ENCODE measurements at regions not wholly inside any gene's neighbourhood (a gene's known extent, or its start where the extent isn't known, plus 50 kb on each side); places are given as distances from the start of the nearest gene placed in this dataset.
"Not testable (repeated sequence)": the region's sequence is repeated elsewhere in the genome, so short reads cannot be mapped to it uniquely, and the experiment has no call there.

- Mint-ChIP-seq H3K4me3 (no peak overlapping the region), H3K27ac (no peak overlapping the region), H3K36me3 (ENCODE audit: low read depth) (no peaks in the 10 kb centered on the region), H3K4me1 (ENCODE audit: low read depth) (no peaks in the 10 kb centered on the region), H3K9me3 (peaks cover 30% of the 10 kb centered on the region), H3K27me3 (ENCODE audit: low read depth) (no peaks in the 10 kb centered on the region)
- no peak for DNase-seq (ENCODE audit: low spot score)
Measured at GRCh38 chr5:19241690-19242089, 746.3 kb downstream of the CDH18 start.

GRCh38 chr5:19246191-19246590, 741.8 kb downstream of the CDH18 start:
- not testable (repeated sequence) for H3K27ac Mint-ChIP-seq; DNase-seq (ENCODE audit: low spot score); H3K27me3 Mint-ChIP-seq (ENCODE audit: low read depth); H3K36me3 Mint-ChIP-seq (ENCODE audit: low read depth); H3K4me3 Mint-ChIP-seq; H3K4me1 Mint-ChIP-seq (ENCODE audit: low read depth)
- H3K9me3 Mint-ChIP-seq, result peaks cover 36% of the 10 kb centered on the region

GRCh38 chr5:19247302-19247701, 740.7 kb downstream of the CDH18 start:
- Mint-ChIP-seq H3K27ac (no peak overlapping the region), H3K36me3 (ENCODE audit: low read depth) (no peaks in the 10 kb centered on the region), H3K4me3 (no peak overlapping the region), H3K27me3 (ENCODE audit: low read depth) (no peaks in the 10 kb centered on the region), H3K4me1 (ENCODE audit: low read depth) (no peaks in the 10 kb centered on the region), H3K9me3 (peaks cover 34% of the 10 kb centered on the region)
- DNase-seq (ENCODE audit: low spot score), result no peak

- H3K9me3 Mint-ChIP-seq, result peaks cover 32% of the 10 kb centered on the region
- no peaks in the 10 kb centered on the region for H3K36me3 Mint-ChIP-seq (ENCODE audit: low read depth)
- no peak for DNase-seq (ENCODE audit: low spot score)
- H3K27me3 Mint-ChIP-seq (ENCODE audit: low read depth), result no peaks in the 10 kb centered on the region
- no peaks in the 10 kb centered on the region for H3K4me1 Mint-ChIP-seq (ENCODE audit: low read depth)
- H3K4me3 Mint-ChIP-seq, result no peak overlapping the region
- H3K27ac Mint-ChIP-seq, result no peak overlapping the region
Measured at GRCh38 chr5:19256036-19256435, 732.0 kb downstream of the CDH18 start.

- Mint-ChIP-seq H3K9me3 (peaks cover 37% of the 10 kb centered on the region), H3K36me3 (ENCODE audit: low read depth) (no peaks in the 10 kb centered on the region), H3K27ac (no peak overlapping the region), H3K4me1 (ENCODE audit: low read depth) (no peaks in the 10 kb centered on the region), H3K27me3 (ENCODE audit: low read depth) (no peaks in the 10 kb centered on the region), H3K4me3 (no peak overlapping the region)
- no peak for DNase-seq (ENCODE audit: low spot score)
Measured at GRCh38 chr5:19258686-19259085, 729.3 kb downstream of the CDH18 start.

- DNase-seq (ENCODE audit: low spot score), result no peak
- H3K4me1 Mint-ChIP-seq (ENCODE audit: low read depth), result no peaks in the 10 kb centered on the region
- H3K27ac Mint-ChIP-seq, result no peak overlapping the region
- H3K9me3 Mint-ChIP-seq, result peaks cover 43% of the 10 kb centered on the region
- no peaks in the 10 kb centered on the region for H3K27me3 Mint-ChIP-seq (ENCODE audit: low read depth)
- H3K36me3 Mint-ChIP-seq (ENCODE audit: low read depth), result no peaks in the 10 kb centered on the region
- no peak overlapping the region for H3K4me3 Mint-ChIP-seq
Measured at GRCh38 chr5:19261879-19262278, 726.1 kb downstream of the CDH18 start.

GRCh38 chr5:19264821-19265220, 723.2 kb downstream of the CDH18 start:
- no peak overlapping the region for H3K27ac Mint-ChIP-seq
- H3K9me3 Mint-ChIP-seq, result peaks cover 45% of the 10 kb centered on the region
- no peaks in the 10 kb centered on the region for H3K36me3 Mint-ChIP-seq (ENCODE audit: low read depth)
- no peak for DNase-seq (ENCODE audit: low spot score)
- no peaks in the 10 kb centered on the region for H3K4me1 Mint-ChIP-seq (ENCODE audit: low read depth)
- H3K27me3 Mint-ChIP-seq (ENCODE audit: low read depth), result no peaks in the 10 kb centered on the region
- H3K4me3 Mint-ChIP-seq, result no peak overlapping the region

- H3K4me3 Mint-ChIP-seq, result no peak overlapping the region
- no peaks in the 10 kb centered on the region for H3K27me3 Mint-ChIP-seq (ENCODE audit: low read depth)
- H3K9me3 Mint-ChIP-seq, result peaks cover 41% of the 10 kb centered on the region
- no peak overlapping the region for H3K27ac Mint-ChIP-seq
- H3K36me3 Mint-ChIP-seq (ENCODE audit: low read depth), result no peaks in the 10 kb centered on the region
- DNase-seq (ENCODE audit: low spot score), result no peak
- no peaks in the 10 kb centered on the region for H3K4me1 Mint-ChIP-seq (ENCODE audit: low read depth)
Measured at GRCh38 chr5:19266791-19267190, 721.2 kb downstream of the CDH18 start.

- Mint-ChIP-seq H3K27me3 (ENCODE audit: low read depth) (no peaks in the 10 kb centered on the region), H3K36me3 (ENCODE audit: low read depth) (no peaks in the 10 kb centered on the region), H3K4me3 (no peak overlapping the region), H3K9me3 (peaks cover 41% of the 10 kb centered on the region), H3K4me1 (ENCODE audit: low read depth) (no peaks in the 10 kb centered on the region), H3K27ac (no peak overlapping the region)
- no peak for DNase-seq (ENCODE audit: low spot score)
Measured at GRCh38 chr5:19270153-19270552, 717.8 kb downstream of the CDH18 start.

- Mint-ChIP-seq H3K9me3 (peaks cover 52% of the 10 kb centered on the region), H3K27me3 (ENCODE audit: low read depth) (no peaks in the 10 kb centered on the region), H3K36me3 (ENCODE audit: low read depth) (no peaks in the 10 kb centered on the region), H3K27ac (no peak overlapping the region), H3K4me1 (ENCODE audit: low read depth) (no peaks in the 10 kb centered on the region), H3K4me3 (no peak overlapping the region)
- no peak for DNase-seq (ENCODE audit: low spot score)
Measured at GRCh38 chr5:19274578-19274977, 713.4 kb downstream of the CDH18 start.

- no peak for DNase-seq (ENCODE audit: low spot score)
- no peak overlapping the region for H3K4me3 Mint-ChIP-seq
- no peaks in the 10 kb centered on the region for H3K4me1 Mint-ChIP-seq (ENCODE audit: low read depth)
Measured at GRCh38 chr5:19285286-19285685, 702.7 kb downstream of the CDH18 start.

GRCh38 chr5:19287548-19288277, 700.3 kb downstream of the CDH18 start:
- not testable (repeated sequence) for H3K27me3 Mint-ChIP-seq (ENCODE audit: low read depth); H3K36me3 Mint-ChIP-seq (ENCODE audit: low read depth); H3K27ac Mint-ChIP-seq; H3K4me3 Mint-ChIP-seq; DNase-seq (ENCODE audit: low spot score); H3K4me1 Mint-ChIP-seq (ENCODE audit: low read depth)
- peaks cover 43% of the 10 kb centered on the region for H3K9me3 Mint-ChIP-seq

More at GRCh38 chr5:19285286-19285685, 702.7 kb downstream of the CDH18 start:
- Mint-ChIP-seq H3K27ac (no peak overlapping the region), H3K9me3 (peaks cover 30% of the 10 kb centered on the region), H3K36me3 (ENCODE audit: low read depth) (no peaks in the 10 kb centered on the region), H3K27me3 (ENCODE audit: low read depth) (no peaks in the 10 kb centered on the region)

GRCh38 chr5:19288311-19288710, 699.7 kb downstream of the CDH18 start:
- H3K9me3 Mint-ChIP-seq, result peaks cover 44% of the 10 kb centered on the region
- not testable (repeated sequence) for H3K4me3 Mint-ChIP-seq; H3K27ac Mint-ChIP-seq; H3K36me3 Mint-ChIP-seq (ENCODE audit: low read depth); H3K4me1 Mint-ChIP-seq (ENCODE audit: low read depth); DNase-seq (ENCODE audit: low spot score); H3K27me3 Mint-ChIP-seq (ENCODE audit: low read depth)

GRCh38 chr5:19297934-19298333, 690.1 kb downstream of the CDH18 start:
- no peaks in the 10 kb centered on the region for H3K27me3 Mint-ChIP-seq (ENCODE audit: low read depth)
- H3K9me3 Mint-ChIP-seq, result peaks cover 26% of the 10 kb centered on the region
- no peak overlapping the region for H3K4me3 Mint-ChIP-seq
- no peaks in the 10 kb centered on the region for H3K36me3 Mint-ChIP-seq (ENCODE audit: low read depth)
- H3K27ac Mint-ChIP-seq, result no peak overlapping the region
- DNase-seq (ENCODE audit: low spot score), result no peak
- no peaks in the 10 kb centered on the region for H3K4me1 Mint-ChIP-seq (ENCODE audit: low read depth)

GRCh38 chr5:19301271-19301670, 686.7 kb downstream of the CDH18 start:
- no peak for DNase-seq (ENCODE audit: low spot score)
- H3K27ac Mint-ChIP-seq, result no peak overlapping the region
- no peaks in the 10 kb centered on the region for H3K4me1 Mint-ChIP-seq (ENCODE audit: low read depth)
- H3K9me3 Mint-ChIP-seq, result peaks cover 21% of the 10 kb centered on the region
- no peaks in the 10 kb centered on the region for H3K36me3 Mint-ChIP-seq (ENCODE audit: low read depth)
- no peak overlapping the region for H3K4me3 Mint-ChIP-seq
- no peaks in the 10 kb centered on the region for H3K27me3 Mint-ChIP-seq (ENCODE audit: low read depth)

All from T-helper 2 cell treated with Interferon-gamma antibody and Interleukin-4, amounts not matched to agents 5 μg/mL and 100 μg/mL, for 36 hours (primary cell).